ENCODE measurements at regions not wholly inside any gene's neighbourhood (a gene's known extent, or its start where the extent isn't known, plus 50 kb on each side); places are given as distances from the start of the nearest gene placed in this dataset.

- TF ChIP-seq CTCF (IDR thresholded peaks at IDR 0.05) (no peak), POLR2AphosphoS5 (IDR thresholded peaks at IDR 0.05; ENCODE audit: low read depth, low read length) (no peak), REST (IDR thresholded peaks at IDR 0.05; ENCODE audit: insufficient read depth in 1 of 2, low read depth in 2 of 2, low read length in 1 of 2) (no peak), SIN3A (IDR thresholded peaks at IDR 0.05; ENCODE audit: borderline replicate concordance, insufficient read depth, low read depth, low read length) (no peak), TCF7L2 (IDR thresholded peaks at IDR 0.05; ENCODE audit: low read depth, low read length) (no peak)
Measured at GRCh38 chr4:81990898-81991297, 382.9 kb downstream of the HNRNPD start.

All from Panc1 (cell line).